Right atrium auricular region (tissue), 2 donors: ENCODE measurements at regions not wholly inside any gene's neighbourhood (a gene's known extent, or its start where the extent isn't known, plus 50 kb on each side); places are given as distances from the start of the nearest gene placed in this dataset.
A peak's percentile ranks its signal among the peaks of the same experiment; 100 is the strongest.

Source experiments
- DNase-seq: peaks from one replicate; pipeline ENCODE4 v3.0.0-alpha.2; 2019; ENCODE audit warnings: low spot score
- H3K27ac ChIP-seq, 2 donors: fragments of 200-600 bp; sonication (generic); 1 replicate in 1 of 2; 2 replicates in 1 of 2; pipeline ENCODE4 v1.5.1; 2016 to 2019
- H3K27me3 ChIP-seq, 2 donors: fragments of 200-600 bp; sonication (generic); one replicate each; pipeline versions ENCODE4 v1.5.1 to v1.6.0; 2017 to 2019
- H3K36me3 ChIP-seq: fragments of 200-600 bp; sonication (generic); one replicate; pipeline ENCODE4 v1.5.1; 2016
- H3K4me1 ChIP-seq, 2 donors: fragments of 200-600 bp; sonication (generic); one replicate each; pipeline versions ENCODE4 v1.5.1 to v1.6.0; 2017 to 2019
- H3K4me3 ChIP-seq, 2 donors: fragments of 200-600 bp; sonication (generic); 1 replicate in 1 of 2; 2 replicates in 1 of 2; pipeline ENCODE4 v1.5.1; 2017 to 2019; ENCODE audit warnings: mild to moderate bottlenecking in 1 of 2, moderate library complexity in 1 of 2
- H3K9me3 ChIP-seq, 2 donors: fragments of 200-600 bp; sonication (generic); one replicate each; pipeline ENCODE4 v1.5.1; 2019
- CTCF ChIP-seq, 2 donors: fragments of 200-600 bp; sonication (generic); IDR thresholded peaks; one replicate each; pipeline ENCODE4 v1.5.1; 2019; ENCODE audit warnings: antibody characterized with exemption in 2 of 2

DNA sequence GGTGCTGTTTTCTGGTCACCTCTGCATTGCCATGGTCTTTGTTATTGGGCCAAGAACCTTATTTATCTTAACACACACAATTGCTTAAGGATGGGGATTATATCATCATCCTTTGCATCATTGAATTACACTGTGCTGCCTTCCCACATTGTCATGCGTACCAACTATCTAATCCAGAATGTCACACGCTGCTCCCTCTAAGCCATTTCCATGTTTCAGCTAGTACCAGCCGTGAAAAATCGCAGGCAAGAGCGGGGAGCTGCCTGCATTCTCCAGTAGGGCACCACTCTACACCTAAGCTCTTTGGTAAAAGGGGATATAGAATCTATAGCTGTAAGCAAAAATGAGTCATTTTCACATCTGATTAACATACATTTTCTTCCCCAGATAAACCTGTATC, 277.0 kb downstream of the PRL start:
- no peaks in the 10 kb centered on the region for H3K36me3 ChIP-seq
- no peak for DNase-seq
- peaks cover 0 to 9% of the 10 kb centered on the region in 2 donors for H3K9me3 ChIP-seq

GRCh38 chr6:22020299-22021003, 276.4 kb downstream of the PRL start:
- H3K27ac ChIP-seq, result no peak overlapping the region
- peaks cover 0 to 9% of the 10 kb centered on the region in 2 donors for H3K9me3 ChIP-seq
- no peak for DNase-seq

More for the DNA sequence above, 277.0 kb downstream of the PRL start:
- no peaks in the 10 kb centered on the region for H3K27me3 ChIP-seq
- H3K4me3 ChIP-seq, result no peak overlapping the region
- H3K4me1 ChIP-seq, result no peaks in the 10 kb centered on the region
- no peak overlapping the region for H3K27ac ChIP-seq
- no peak for TF ChIP-seq CTCF (IDR thresholded peaks at IDR 0.05)

GRCh38 chr6:22021966-22022365, 274.9 kb downstream of the PRL start:
- H3K27ac ChIP-seq, result no peak overlapping the region
- H3K4me1 ChIP-seq, result peaks cover 0 to 15% of the 10 kb centered on the region in 2 donors
- H3K36me3 ChIP-seq, result no peaks in the 10 kb centered on the region

More at GRCh38 chr6:22020299-22021003, 276.4 kb downstream of the PRL start:
- no peak overlapping the region for H3K4me3 ChIP-seq
- H3K36me3 ChIP-seq, result no peaks in the 10 kb centered on the region
- peaks cover 0 to 4% of the 10 kb centered on the region in 2 donors for H3K4me1 ChIP-seq
- H3K27me3 ChIP-seq, result no peaks in the 10 kb centered on the region
- TF ChIP-seq CTCF (IDR thresholded peaks at IDR 0.05), result no peak

DNA sequence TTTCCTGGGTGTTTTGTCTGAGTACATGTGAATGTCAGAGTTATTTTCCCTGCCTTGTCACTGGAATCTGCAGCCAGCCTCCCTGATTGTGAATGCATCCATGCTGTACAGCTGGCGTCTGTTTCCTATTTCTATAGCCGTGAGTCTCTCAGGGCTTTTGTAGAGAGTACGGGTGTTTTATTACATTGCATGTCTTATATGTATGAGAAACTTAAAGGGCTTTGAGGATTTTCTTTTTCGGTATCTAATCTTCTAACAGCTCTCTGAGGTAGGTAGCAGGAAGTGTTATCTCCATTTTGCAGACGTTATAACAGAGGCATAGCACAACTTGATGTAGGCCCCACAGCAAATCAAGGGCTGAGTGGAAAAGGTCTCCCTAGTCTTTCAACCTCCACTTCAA, 272.9 kb downstream of the PRL start:
- Histone ChIP-seq H3K27ac (no peak overlapping the region), H3K36me3 (no peaks in the 10 kb centered on the region), H3K27me3 (no peaks in the 10 kb centered on the region), H3K4me3 (no peak overlapping the region), H3K4me1 (peaks cover 0 to 15% of the 10 kb centered on the region in 2 donors), H3K9me3 (peaks cover 0 to 9% of the 10 kb centered on the region in 2 donors)
- TF ChIP-seq CTCF (IDR thresholded peaks at IDR 0.05), result no peak
- DNase-seq, result no peak

More at GRCh38 chr6:22021966-22022365, 274.9 kb downstream of the PRL start:
- H3K9me3 ChIP-seq, result peaks cover 0 to 9% of the 10 kb centered on the region in 2 donors
- DNase-seq, result no peak
- no peak for TF ChIP-seq CTCF (IDR thresholded peaks at IDR 0.05)
- no peaks in the 10 kb centered on the region for H3K27me3 ChIP-seq
- H3K4me3 ChIP-seq, result no peak overlapping the region

GRCh38 chr6:22024973-22025467, 271.8 kb downstream of the PRL start:
- Histone ChIP-seq H3K4me3 (no peak overlapping the region), H3K4me1 (peaks cover 0 to 15% of the 10 kb centered on the region in 2 donors), H3K27me3 (no peaks in the 10 kb centered on the region), H3K27ac (peak overlapping the region in 1 of 2 donors; percentile 15), H3K36me3 (no peaks in the 10 kb centered on the region), H3K9me3 (peaks cover 0 to 9% of the 10 kb centered on the region in 2 donors)
- no peak for TF ChIP-seq CTCF (IDR thresholded peaks at IDR 0.05)
- DNase-seq, result no peak
